Liver (tissue), 8 donors: ENCODE measurements at regions not wholly inside any gene's neighbourhood (a gene's known extent, or its start where the extent isn't known, plus 50 kb on each side); places are given as distances from the start of the nearest gene placed in this dataset.

ENCODE experiments used
- DNase-seq: peaks from one replicate; pipeline ENCODE4 v3.0.0-alpha.2; 2017; ENCODE audit warnings: low spot score
- H3K27ac ChIP-seq, 2 donors: one replicate each; pipeline ENCODE4 v1.7.0; 2013; ENCODE audit warnings: inconsistent platforms in 2 of 2, low read length in 2 of 2, control low read depth in 1 of 2, low read depth in 1 of 2, mild to moderate bottlenecking in 1 of 2
- H3K27me3 ChIP-seq, 4 donors: one replicate each; pipeline versions ENCODE4 v1.6.1 to v1.7.0; 2013; ENCODE audit warnings: low read length in 3 of 4, inconsistent platforms in 1 of 4, mild to moderate bottlenecking in 1 of 4, moderate library complexity in 1 of 4; ENCODE audit not compliant: control insufficient read depth in 4 of 4, insufficient read depth in 4 of 4
- H3K36me3 ChIP-seq, 4 donors: one replicate each; pipeline versions ENCODE4 v1.6.1 to v1.7.0; 2013; ENCODE audit warnings: low read length in 3 of 4, mild to moderate bottlenecking in 3 of 4, low read depth in 1 of 4, moderate library complexity in 1 of 4; ENCODE audit not compliant: control insufficient read depth in 4 of 4, insufficient read depth in 3 of 4
- H3K4me1 ChIP-seq, 4 donors: one replicate each; pipeline versions ENCODE4 v1.6.1 to v1.7.0; 2013; ENCODE audit warnings: low read length in 3 of 4, mild to moderate bottlenecking in 3 of 4, moderate library complexity in 1 of 4; ENCODE audit not compliant: control insufficient read depth in 4 of 4, insufficient read depth in 4 of 4
- H3K4me3 ChIP-seq, 3 donors: one replicate each; pipeline versions ENCODE4 v1.6.1 to v1.7.0; 2013; ENCODE audit warnings: low read length in 3 of 3, control low read depth in 1 of 3, low read depth in 1 of 3, mild to moderate bottlenecking in 1 of 3
- H3K9ac ChIP-seq, 2 donors: one replicate each; pipeline ENCODE4 v1.7.0; 2013; ENCODE audit warnings: low read length in 2 of 2, mild to moderate bottlenecking in 2 of 2, moderate library complexity in 2 of 2, control low read depth in 1 of 2, low read depth in 1 of 2
- H3K9me3 ChIP-seq, 4 donors: one replicate each; pipeline versions ENCODE4 v1.6.1 to v1.7.0; 2013; ENCODE audit warnings: low read length in 3 of 4; ENCODE audit not compliant: control insufficient read depth in 4 of 4
- CTCF ChIP-seq: fragments of 150-350 bp; IDR thresholded peaks from 2 replicates; pipeline ENCODE4 v1.5.1; 2017; ENCODE audit warnings: improper control_type of control experiment, low read depth, low read length; ENCODE audit not compliant: missing input control
- EGR1 ChIP-seq, 2 donors: IDR thresholded peaks; 2 replicates each; pipeline ENCODE4 v1.6.1; 2016 to 2018; ENCODE audit warnings: antibody characterized with exemption in 2 of 2, low read depth in 2 of 2
- GABPA ChIP-seq, 2 donors: IDR thresholded peaks in 1 of 2; conservative IDR thresholded peaks in 1 of 2; 2 replicates each; pipeline ENCODE4 v1.6.1; 2016; ENCODE audit warnings: antibody characterized with exemption in 2 of 2, mild to moderate bottlenecking in 1 of 2, moderate library complexity in 1 of 2
- HNF4A ChIP-seq, 2 donors: conservative IDR thresholded peaks; 2 replicates each; pipeline ENCODE4 v1.6.1; 2016; ENCODE audit warnings: antibody characterized with exemption in 2 of 2, mild to moderate bottlenecking in 2 of 2
- HNF4G ChIP-seq: IDR thresholded peaks from 2 replicates; pipeline ENCODE4 v1.6.1; 2016; ENCODE audit warnings: antibody characterized with exemption
- JUND ChIP-seq, 2 donors: IDR thresholded peaks; 2 replicates each; pipeline ENCODE4 v1.6.1; 2016; ENCODE audit warnings: antibody characterized with exemption in 2 of 2
- MAX ChIP-seq: IDR thresholded peaks from 2 replicates; pipeline ENCODE4 v1.6.1; 2016; ENCODE audit warnings: antibody characterized with exemption
- NR2F2 ChIP-seq: IDR thresholded peaks from 2 replicates; pipeline ENCODE4 v1.6.1; 2016; ENCODE audit warnings: antibody characterized with exemption
- RAD21 ChIP-seq, 2 donors: IDR thresholded peaks; 2 replicates each; pipeline ENCODE4 v1.6.1; 2016; ENCODE audit warnings: antibody characterized with exemption in 2 of 2, mild to moderate bottlenecking in 2 of 2
- REST ChIP-seq: IDR thresholded peaks from 2 replicates; pipeline ENCODE4 v1.6.1; 2016; ENCODE audit warnings: antibody characterized with exemption, mild to moderate bottlenecking
- RXRA ChIP-seq, 2 donors: IDR thresholded peaks; 2 replicates each; pipeline ENCODE4 v1.6.1; 2017 to 2018; ENCODE audit warnings: antibody characterized with exemption in 2 of 2, mild to moderate bottlenecking in 1 of 2
- TAF1 ChIP-seq: conservative IDR thresholded peaks from 2 replicates; pipeline ENCODE4 v1.6.1; 2016; ENCODE audit warnings: antibody characterized with exemption, mild to moderate bottlenecking
- YY1 ChIP-seq: IDR thresholded peaks from 2 replicates; pipeline ENCODE4 v1.6.1; 2016; ENCODE audit warnings: antibody characterized with exemption, mild to moderate bottlenecking
- ZBTB33 ChIP-seq: IDR thresholded peaks from 2 replicates; pipeline ENCODE4 v1.6.1; 2016; ENCODE audit warnings: antibody characterized with exemption
- WGBS: extraction: QIAGEN DNeasy Blood & Tissue Kit; methylation state at CpG from one replicate; pipeline ENCODE4 v1.1.7; 2013; 5-methylcytosine and 5-hydroxymethylcytosine counted together
- TF ChIP-seq, protein P1 (sequence below): IDR thresholded peaks from 2 replicates; pipeline ENCODE4 v1.6.1; 2016; ENCODE audit warnings: antibody characterized with exemption
- donor health status: healthy.
- donor health status: healthy.
- donor health status: healthy.
- donor health status: healthy.
- donor health status: healthy.

- Histone ChIP-seq H3K27me3 (no peaks in the 10 kb centered on the region), H3K4me1 (no peaks in the 10 kb centered on the region), H3K9me3 (no peaks in the 10 kb centered on the region), H3K9ac (no peak overlapping the region), H3K36me3 (no peaks in the 10 kb centered on the region), H3K27ac (no peak overlapping the region), H3K4me3 (no peak overlapping the region)
- no peak for DNase-seq
- no peak for TF ChIP-seq YY1
- no peak for TF ChIP-seq REST
- no peak for TF ChIP-seq RXRA (IDR thresholded peaks at IDR 0.05)
- TF ChIP-seq HNF4A (conservative IDR thresholded peaks at IDR 0.05), result no peak
- no peak for TF ChIP-seq HNF4G
- no peak for TF ChIP-seq JUND (IDR thresholded peaks at IDR 0.05)
- no peak for TF ChIP-seq GABPA (IDR thresholded peaks at IDR 0.05 in 1 of 2, conservative IDR thresholded peaks at IDR 0.05 in 1 of 2)
- TF ChIP-seq EGR1 (IDR thresholded peaks at IDR 0.05; ENCODE audit: low read depth in 2 of 2), result no peak
- 98% methylated on average over 2 of the region's 2 CpGs for WGBS
Measured at GRCh38 chr2:196478588-196478987, 160.9 kb upstream of the CCDC150 start.

DNA sequence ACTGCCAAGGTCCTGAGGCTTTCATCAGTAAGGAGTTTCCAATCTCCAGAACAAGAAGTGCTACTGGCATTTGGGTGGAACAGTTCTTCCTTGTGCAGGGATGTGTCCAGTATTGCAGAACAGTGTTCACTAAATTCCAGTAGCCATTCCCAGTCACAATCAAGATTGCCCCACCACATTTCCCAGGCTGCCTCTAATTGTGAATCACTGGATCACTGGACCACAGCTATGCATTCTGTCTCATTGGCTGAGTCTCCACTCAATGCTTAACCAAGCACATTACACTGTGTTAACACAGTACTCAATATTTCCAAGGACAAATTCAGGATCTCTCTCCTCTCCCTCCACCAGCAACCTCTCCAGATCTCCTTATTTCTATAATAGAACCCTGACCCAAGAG, 160.2 kb upstream of the CCDC150 start:
- Histone ChIP-seq H3K27me3 (no peaks in the 10 kb centered on the region), H3K4me3 (no peak overlapping the region), H3K36me3 (no peaks in the 10 kb centered on the region), H3K4me1 (no peaks in the 10 kb centered on the region), H3K27ac (no peak overlapping the region), H3K9ac (no peak overlapping the region), H3K9me3 (no peaks in the 10 kb centered on the region)
- no peak for TF ChIP-seq HNF4G
- no peak for TF ChIP-seq HNF4A (conservative IDR thresholded peaks at IDR 0.05)
- no peak for DNase-seq

GRCh38 chr2:196480653-196481323, 158.7 kb upstream of the CCDC150 start:
- H3K9me3 ChIP-seq, result no peaks in the 10 kb centered on the region
- no peak overlapping the region for H3K4me3 ChIP-seq
- H3K36me3 ChIP-seq, result no peaks in the 10 kb centered on the region
- H3K27me3 ChIP-seq, result no peaks in the 10 kb centered on the region
- H3K4me1 ChIP-seq, result no peaks in the 10 kb centered on the region
- H3K9ac ChIP-seq, result no peak overlapping the region
- no peak overlapping the region for H3K27ac ChIP-seq
- no peak for DNase-seq
- WGBS, result 96% methylated on average over 2 of the region's 2 CpGs
- TF ChIP-seq RAD21 (IDR thresholded peaks at IDR 0.05) (no peak), REST (no peak), EGR1 (IDR thresholded peaks at IDR 0.05; ENCODE audit: low read depth in 2 of 2) (no peak), RXRA (IDR thresholded peaks at IDR 0.05) (no peak), TAF1 (no peak), NR2F2 (no peak), MAX (no peak), YY1 (no peak), CTCF (no peak), ZBTB33 (no peak), GABPA (IDR thresholded peaks at IDR 0.05 in 1 of 2, conservative IDR thresholded peaks at IDR 0.05 in 1 of 2) (no peak), HNF4A (conservative IDR thresholded peaks at IDR 0.05) (no peak), HNF4G (no peak)
- TF ChIP-seq, protein P1, sequence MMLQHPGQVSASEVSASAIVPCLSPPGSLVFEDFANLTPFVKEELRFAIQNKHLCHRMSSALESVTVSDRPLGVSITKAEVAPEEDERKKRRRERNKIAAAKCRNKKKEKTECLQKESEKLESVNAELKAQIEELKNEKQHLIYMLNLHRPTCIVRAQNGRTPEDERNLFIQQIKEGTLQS, result no peak
